PFSK-1 (cell line): ENCODE measurements at regions not wholly inside any gene's neighbourhood (a gene's known extent, or its start where the extent isn't known, plus 50 kb on each side); places are given as distances from the start of the nearest gene placed in this dataset.

Experiments used
- FOXP2 ChIP-seq: optimal IDR thresholded peaks from 2 replicates; pipeline ENCODE3; 2011; ENCODE audit warnings: borderline replicate concordance, control low read depth, inconsistent platforms; ENCODE audit not compliant: insufficient read depth; ENCODE audit errors: extremely low read length, extremely low read depth
- POLR2AphosphoS5 ChIP-seq: IDR thresholded peaks from 2 replicates; pipeline ENCODE4 v1.6.1; 2012; ENCODE audit warnings: low read depth, mild to moderate bottlenecking, control low read depth, low read length, moderate library complexity
- SIN3A ChIP-seq: IDR thresholded peaks from 2 replicates; pipeline ENCODE4 v1.6.1; 2012; ENCODE audit warnings: mild to moderate bottlenecking, low read length, moderate library complexity, borderline replicate concordance; ENCODE audit not compliant: insufficient read depth
- TAF1 ChIP-seq: IDR thresholded peaks from 2 replicates; pipeline ENCODE4 v1.6.1; 2012; ENCODE audit warnings: low read length, control low read depth, borderline replicate concordance; ENCODE audit not compliant: insufficient read depth
- TF ChIP-seq, protein P1 (sequence below), 2 experiments: IDR thresholded peaks; 2 replicates each; pipeline versions ENCODE4 v1.6.1 to v1.8.0; 2011 to 2012; ENCODE audit warnings: low read depth in 2 of 2, low read length in 2 of 2, control low read depth in 1 of 2, inconsistent platforms in 1 of 2, mild to moderate bottlenecking in 1 of 2, moderate library complexity in 1 of 2; ENCODE audit not compliant: insufficient read depth in 1 of 2

DNA sequence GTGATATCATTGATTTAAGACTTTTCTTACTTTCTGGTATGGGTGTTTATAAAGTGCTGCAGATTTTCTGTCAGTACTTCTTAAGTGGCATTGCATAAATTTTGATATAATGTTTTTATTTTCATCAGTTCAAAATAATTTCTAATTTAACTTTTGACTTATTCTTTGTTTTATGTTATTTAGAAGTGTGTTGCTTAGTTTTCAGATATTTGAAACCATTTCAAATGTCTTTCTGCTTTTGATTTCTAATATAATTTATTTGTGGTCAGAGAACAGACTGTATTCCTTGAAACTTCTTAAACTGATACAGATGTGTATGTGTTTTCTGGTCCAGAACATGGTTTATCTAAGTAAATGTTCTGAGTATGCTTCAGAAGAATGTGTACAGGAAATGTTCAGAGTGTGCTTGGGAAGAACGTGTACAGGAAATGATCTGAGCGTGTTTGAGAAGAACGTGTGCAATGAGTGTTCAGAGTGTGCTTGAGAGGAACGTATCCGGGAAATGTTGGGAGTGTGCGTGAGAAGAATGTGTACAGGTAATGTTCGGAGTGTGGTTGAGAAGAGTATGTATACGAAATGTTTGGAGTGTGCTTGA lies 265.7 kb upstream of the HS6ST1 start:
- TF ChIP-seq TAF1 (no peak), POLR2AphosphoS5 (no peak), FOXP2 (no peak), SIN3A (no peak)
- TF ChIP-seq, protein P1, sequence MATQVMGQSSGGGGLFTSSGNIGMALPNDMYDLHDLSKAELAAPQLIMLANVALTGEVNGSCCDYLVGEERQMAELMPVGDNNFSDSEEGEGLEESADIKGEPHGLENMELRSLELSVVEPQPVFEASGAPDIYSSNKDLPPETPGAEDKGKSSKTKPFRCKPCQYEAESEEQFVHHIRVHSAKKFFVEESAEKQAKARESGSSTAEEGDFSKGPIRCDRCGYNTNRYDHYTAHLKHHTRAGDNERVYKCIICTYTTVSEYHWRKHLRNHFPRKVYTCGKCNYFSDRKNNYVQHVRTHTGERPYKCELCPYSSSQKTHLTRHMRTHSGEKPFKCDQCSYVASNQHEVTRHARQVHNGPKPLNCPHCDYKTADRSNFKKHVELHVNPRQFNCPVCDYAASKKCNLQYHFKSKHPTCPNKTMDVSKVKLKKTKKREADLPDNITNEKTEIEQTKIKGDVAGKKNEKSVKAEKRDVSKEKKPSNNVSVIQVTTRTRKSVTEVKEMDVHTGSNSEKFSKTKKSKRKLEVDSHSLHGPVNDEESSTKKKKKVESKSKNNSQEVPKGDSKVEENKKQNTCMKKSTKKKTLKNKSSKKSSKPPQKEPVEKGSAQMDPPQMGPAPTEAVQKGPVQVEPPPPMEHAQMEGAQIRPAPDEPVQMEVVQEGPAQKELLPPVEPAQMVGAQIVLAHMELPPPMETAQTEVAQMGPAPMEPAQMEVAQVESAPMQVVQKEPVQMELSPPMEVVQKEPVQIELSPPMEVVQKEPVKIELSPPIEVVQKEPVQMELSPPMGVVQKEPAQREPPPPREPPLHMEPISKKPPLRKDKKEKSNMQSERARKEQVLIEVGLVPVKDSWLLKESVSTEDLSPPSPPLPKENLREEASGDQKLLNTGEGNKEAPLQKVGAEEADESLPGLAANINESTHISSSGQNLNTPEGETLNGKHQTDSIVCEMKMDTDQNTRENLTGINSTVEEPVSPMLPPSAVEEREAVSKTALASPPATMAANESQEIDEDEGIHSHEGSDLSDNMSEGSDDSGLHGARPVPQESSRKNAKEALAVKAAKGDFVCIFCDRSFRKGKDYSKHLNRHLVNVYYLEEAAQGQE (IDR thresholded peaks at IDR 0.05; ENCODE audit: insufficient read depth in 1 of 2, low read depth in 2 of 2, low read length in 2 of 2): no peak

DNA sequence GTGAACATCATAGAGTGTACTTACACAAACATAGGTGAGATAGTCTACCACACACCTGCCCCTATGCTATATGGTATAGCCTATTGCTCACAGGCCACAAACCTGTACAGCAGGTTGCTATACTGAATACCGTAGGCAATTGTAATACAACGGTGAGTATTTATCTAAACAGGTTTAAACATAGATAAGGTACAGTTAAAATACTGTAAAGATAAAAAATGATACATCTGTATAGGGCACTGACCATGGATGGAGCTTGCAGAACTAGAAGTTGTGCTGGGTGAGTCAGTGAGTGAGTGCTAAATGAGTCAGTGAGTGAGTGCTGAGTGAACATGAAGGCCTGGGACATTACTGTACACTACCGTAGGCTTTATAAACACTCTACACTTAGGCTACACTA lies 267.0 kb upstream of the HS6ST1 start:
- TF ChIP-seq, protein P1 (IDR thresholded peaks at IDR 0.05; ENCODE audit: insufficient read depth in 1 of 2, low read depth in 2 of 2, low read length in 2 of 2): no peak
- TF ChIP-seq POLR2AphosphoS5 (no peak), SIN3A (no peak), FOXP2 (no peak), TAF1 (no peak)

- TF ChIP-seq SIN3A (no peak), TAF1 (no peak), FOXP2 (no peak)
Measured at GRCh38 chr2:128589681-128590080, 271.0 kb upstream of the HS6ST1 start.

- TF ChIP-seq TAF1 (no peak), POLR2AphosphoS5 (no peak), FOXP2 (no peak), SIN3A (no peak)
- TF ChIP-seq, protein P1 (IDR thresholded peaks at IDR 0.05; ENCODE audit: insufficient read depth in 1 of 2, low read depth in 2 of 2, low read length in 2 of 2): no peak
Measured at GRCh38 chr2:128590309-128591021, 271.8 kb upstream of the HS6ST1 start.

- TF ChIP-seq, protein P1 (IDR thresholded peaks at IDR 0.05; ENCODE audit: insufficient read depth in 1 of 2, low read depth in 2 of 2, low read length in 2 of 2): no peak
- no peak for TF ChIP-seq FOXP2
- no peak for TF ChIP-seq POLR2AphosphoS5
- no peak for TF ChIP-seq TAF1
- no peak for TF ChIP-seq SIN3A
Measured at GRCh38 chr2:128591022-128591860, 272.6 kb upstream of the HS6ST1 start.
